Erythroblast (primary cell): ENCODE measurements at regions not wholly inside any gene's neighbourhood (a gene's known extent, or its start where the extent isn't known, plus 50 kb on each side); places are given as distances from the start of the nearest gene placed in this dataset.

ENCODE experiments used
- GATA1 ChIP-seq: IDR thresholded peaks from 2 replicates; pipeline ENCODE4 v1.6.1; 2011; ENCODE audit warnings: low read depth, mild to moderate bottlenecking, control low read depth, low read length, moderate library complexity
- POLR2A ChIP-seq: IDR thresholded peaks from 2 replicates; pipeline ENCODE4 v1.6.1; 2011; ENCODE audit warnings: mild to moderate bottlenecking, low read length

DNA sequence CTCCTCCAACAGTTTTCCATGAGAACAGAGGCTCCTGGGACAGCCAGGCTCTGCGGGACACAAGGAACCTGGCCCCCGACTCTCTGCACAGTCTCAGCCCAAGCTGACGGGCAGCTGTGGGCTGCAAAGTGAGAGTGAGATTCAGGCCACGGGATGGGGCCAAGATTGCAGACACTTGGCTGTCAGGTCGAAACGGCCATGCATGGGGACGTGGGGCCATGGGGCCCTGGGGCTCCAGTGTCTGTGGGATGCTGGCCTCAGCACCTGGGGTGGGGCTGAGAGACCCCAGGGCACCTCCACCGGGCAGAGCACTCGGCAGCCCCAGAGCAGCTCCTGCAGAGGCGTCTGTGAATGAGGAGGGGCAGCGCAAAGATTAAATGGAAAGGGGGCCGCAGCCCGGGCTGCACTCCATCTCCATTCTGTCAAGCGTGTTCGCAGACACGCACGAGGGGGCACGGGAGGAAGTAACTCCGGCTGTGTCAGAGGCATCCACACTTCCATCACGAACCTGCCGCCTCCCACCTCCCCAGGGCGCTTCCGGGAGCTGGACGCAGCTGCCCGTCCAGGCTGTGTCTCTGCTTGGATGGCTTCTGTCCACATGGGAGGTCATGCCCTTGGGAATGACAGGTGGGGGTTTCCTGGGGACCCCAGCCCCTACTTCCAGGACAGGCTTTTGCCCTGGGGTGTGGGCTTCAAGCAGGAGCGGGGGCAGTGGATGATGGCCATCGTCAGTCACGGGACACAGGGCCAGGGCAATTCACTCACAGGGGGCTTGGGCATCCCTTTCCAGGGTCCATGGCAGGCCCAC lies 82.8 kb upstream of the NKX1-1 start:
- TF ChIP-seq POLR2A (no peak), GATA1 (no peak)
